ENCODE measurements at regions not wholly inside any gene's neighbourhood (a gene's known extent, or its start where the extent isn't known, plus 50 kb on each side); places are given as distances from the start of the nearest gene placed in this dataset.
"Not testable (repeated sequence)": the region's sequence is repeated elsewhere in the genome, so short reads cannot be mapped to it uniquely, and the experiment has no call there.

DNA sequence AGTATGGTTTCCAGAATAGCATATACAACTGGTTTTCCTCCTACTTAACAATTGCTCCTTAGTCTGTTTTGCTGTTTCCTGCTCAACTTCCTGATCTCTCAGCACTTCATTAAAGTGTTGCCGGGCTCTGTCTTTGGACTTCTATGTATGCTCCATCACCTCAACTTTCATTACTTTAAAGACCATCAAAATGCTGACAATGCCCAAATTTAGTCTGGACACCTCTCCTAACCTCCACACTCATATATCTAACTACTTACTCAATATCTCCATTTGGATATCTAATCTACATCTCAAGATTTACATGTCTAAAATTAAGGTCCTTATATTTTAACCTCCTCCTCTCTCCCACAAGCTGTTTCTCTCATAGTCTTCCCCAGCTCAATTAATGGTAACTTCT is 54.4 kb upstream of the LGR5 start:
- no peaks in the 10 kb centered on the region for H3K36me3 ChIP-seq
- no peaks in the 10 kb centered on the region for H3K27me3 ChIP-seq
- intact Hi-C loops (cut with DNase I): no loop called here
- H3K4me1 ChIP-seq: no peaks in the 10 kb centered on the region
- no peak overlapping the region for H3K4me3 ChIP-seq
- ATAC-seq (no peak), DNase-seq (no peak)
- WGBS (ENCODE audit: insufficient coverage, low coverage, low lambda C conversion rate, missing lambda C conversion rate): 20% methylated on average over 1 of the region's 1 CpG
- H3K27ac ChIP-seq: no peak overlapping the region
- no peaks in the 10 kb centered on the region for H3K9me3 ChIP-seq
- TF ChIP-seq, protein P1, sequence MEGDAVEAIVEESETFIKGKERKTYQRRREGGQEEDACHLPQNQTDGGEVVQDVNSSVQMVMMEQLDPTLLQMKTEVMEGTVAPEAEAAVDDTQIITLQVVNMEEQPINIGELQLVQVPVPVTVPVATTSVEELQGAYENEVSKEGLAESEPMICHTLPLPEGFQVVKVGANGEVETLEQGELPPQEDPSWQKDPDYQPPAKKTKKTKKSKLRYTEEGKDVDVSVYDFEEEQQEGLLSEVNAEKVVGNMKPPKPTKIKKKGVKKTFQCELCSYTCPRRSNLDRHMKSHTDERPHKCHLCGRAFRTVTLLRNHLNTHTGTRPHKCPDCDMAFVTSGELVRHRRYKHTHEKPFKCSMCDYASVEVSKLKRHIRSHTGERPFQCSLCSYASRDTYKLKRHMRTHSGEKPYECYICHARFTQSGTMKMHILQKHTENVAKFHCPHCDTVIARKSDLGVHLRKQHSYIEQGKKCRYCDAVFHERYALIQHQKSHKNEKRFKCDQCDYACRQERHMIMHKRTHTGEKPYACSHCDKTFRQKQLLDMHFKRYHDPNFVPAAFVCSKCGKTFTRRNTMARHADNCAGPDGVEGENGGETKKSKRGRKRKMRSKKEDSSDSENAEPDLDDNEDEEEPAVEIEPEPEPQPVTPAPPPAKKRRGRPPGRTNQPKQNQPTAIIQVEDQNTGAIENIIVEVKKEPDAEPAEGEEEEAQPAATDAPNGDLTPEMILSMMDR (IDR thresholded peaks at IDR 0.05): no peak
- TF ChIP-seq POLR2A (IDR thresholded peaks at IDR 0.05): no peak

DNA sequence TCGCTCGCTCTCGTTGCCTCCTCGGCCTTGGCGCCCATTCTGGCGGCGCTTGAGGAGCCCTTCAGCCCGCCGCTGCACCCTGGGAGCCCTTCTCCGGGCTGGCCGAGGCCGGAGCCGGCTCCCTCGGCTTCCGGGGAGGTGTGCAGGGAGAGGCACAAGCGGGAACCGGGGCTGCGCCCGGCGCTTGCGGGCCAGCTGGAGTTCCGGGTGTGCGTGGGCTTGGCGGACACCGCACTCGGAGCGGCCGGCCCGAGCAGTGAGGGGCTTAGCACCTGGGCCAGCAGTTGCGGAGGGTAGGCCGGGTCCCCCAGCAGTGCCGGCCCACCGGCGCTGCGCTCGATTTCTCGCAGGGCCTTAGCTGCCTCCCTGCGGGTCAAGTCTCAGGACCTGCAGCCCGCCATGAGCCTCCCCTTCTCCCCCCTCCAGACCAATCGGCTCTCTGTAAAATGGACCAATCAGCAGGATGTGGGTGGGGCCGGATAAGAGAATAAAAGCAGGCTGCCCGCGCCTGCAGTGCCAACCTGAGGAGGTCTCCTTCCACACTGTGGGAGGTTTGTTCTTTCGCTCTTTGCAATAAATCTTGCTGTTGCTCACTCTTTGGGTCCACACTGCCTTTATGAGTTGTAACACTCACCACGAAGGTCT is 62.8 kb upstream of the LGR5 start:
- not testable (repeated sequence) for ATAC-seq

DNA sequence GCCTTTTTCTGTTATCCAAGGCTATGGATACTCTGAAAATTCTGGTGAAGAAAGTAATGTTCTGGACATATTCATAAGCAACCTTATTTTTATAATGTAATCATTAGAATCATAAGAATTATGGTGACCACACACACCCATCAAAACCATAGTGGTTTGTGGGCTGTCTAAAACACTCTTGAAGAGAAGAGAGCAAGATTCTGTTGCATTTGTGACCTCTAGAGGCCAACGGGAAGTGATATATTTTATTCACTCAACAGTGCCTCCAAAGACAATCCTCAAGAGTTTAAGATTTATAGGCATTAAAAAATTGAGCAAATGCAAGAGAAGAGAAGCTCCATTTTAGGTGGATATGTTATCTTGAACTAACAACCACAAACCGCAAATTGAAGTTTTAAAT is 68.5 kb upstream of the LGR5 start:
- H3K4me3 ChIP-seq: no peak overlapping the region
- no peaks in the 10 kb centered on the region for H3K9me3 ChIP-seq
- no peaks in the 10 kb centered on the region for H3K36me3 ChIP-seq
- intact Hi-C loops (cut with DNase I): no loop called here
- H3K27ac ChIP-seq: no peak overlapping the region
- ATAC-seq (peak in 3 of 4 donors; percentile 45 to 77 (median 54)), DNase-seq (no peak)
- no peaks in the 10 kb centered on the region for H3K4me1 ChIP-seq
- no peaks in the 10 kb centered on the region for H3K27me3 ChIP-seq
- TF ChIP-seq, protein P1 (IDR thresholded peaks at IDR 0.05): peak; percentile 27 to 32 (median 30)
- TF ChIP-seq POLR2A (IDR thresholded peaks at IDR 0.05): no peak
- WGBS (ENCODE audit: insufficient coverage, low coverage, low lambda C conversion rate, missing lambda C conversion rate): 26% methylated on average over 2 of the region's 2 CpGs

More for the DNA sequence above, 62.8 kb upstream of the LGR5 start:
- H3K4me1 ChIP-seq; H3K27ac ChIP-seq; intact Hi-C loops (cut with DNase I); H3K27me3 ChIP-seq; DNase-seq; H3K9me3 ChIP-seq; H3K4me3 ChIP-seq; H3K36me3 ChIP-seq: not testable (repeated sequence)
- WGBS (ENCODE audit: insufficient coverage, low coverage, low lambda C conversion rate, missing lambda C conversion rate): 88% methylated on average over 13 of the region's 45 CpGs

DNA sequence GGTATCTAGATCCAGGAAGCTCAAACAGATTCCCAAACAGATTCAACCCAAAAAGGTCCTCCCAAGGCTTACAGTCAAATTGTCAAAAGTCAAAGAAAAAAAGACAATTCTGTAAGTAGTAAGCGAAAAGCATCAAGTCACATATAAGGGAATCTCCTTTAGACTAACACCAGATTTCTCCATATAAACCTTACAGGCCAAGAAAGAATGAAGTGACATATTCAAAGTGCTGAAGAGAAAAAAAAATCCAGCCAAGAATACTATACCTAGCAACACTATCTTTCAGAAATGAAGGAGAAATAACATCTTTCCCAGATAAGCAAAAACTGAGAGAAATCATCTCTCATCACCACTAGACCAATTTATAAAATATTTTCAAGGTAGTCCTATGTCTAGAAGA is 79.6 kb upstream of the LGR5 start:
- no peaks in the 10 kb centered on the region for H3K27me3 ChIP-seq
- no peak overlapping the region for H3K4me3 ChIP-seq
- no peaks in the 10 kb centered on the region for H3K4me1 ChIP-seq
- H3K36me3 ChIP-seq: no peaks in the 10 kb centered on the region
- intact Hi-C loops (cut with DNase I): no loop called here
- no peak overlapping the region for H3K27ac ChIP-seq
- no peak for DNase-seq
- ATAC-seq: no peak
- H3K9me3 ChIP-seq: no peaks in the 10 kb centered on the region
- TF ChIP-seq, protein P1 (IDR thresholded peaks at IDR 0.05): no peak
- TF ChIP-seq POLR2A (IDR thresholded peaks at IDR 0.05): no peak
- WGBS (ENCODE audit: insufficient coverage, low coverage, low lambda C conversion rate, missing lambda C conversion rate): 80% methylated on average over 1 of the region's 1 CpG

DNA sequence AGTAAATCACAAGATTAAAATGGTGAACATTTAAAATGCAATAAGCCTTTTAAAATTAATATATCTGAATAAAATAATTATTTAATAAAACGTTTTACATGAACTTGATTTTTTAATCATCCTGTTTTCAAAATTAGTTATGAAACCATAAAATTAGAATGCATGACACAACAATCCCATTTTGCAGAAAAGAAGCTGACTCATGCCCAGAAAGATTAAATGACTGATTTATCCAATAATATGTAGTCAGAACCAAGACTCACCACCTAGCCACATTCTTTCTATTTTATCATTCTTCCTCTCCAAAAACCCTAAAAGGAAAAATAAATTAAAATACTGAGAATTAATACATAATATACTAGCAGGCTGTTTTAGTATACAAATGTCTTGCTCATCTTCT is 83.0 kb upstream of the LGR5 start:
- TF ChIP-seq POLR2A (IDR thresholded peaks at IDR 0.05): no peak
- TF ChIP-seq, protein P1 (IDR thresholded peaks at IDR 0.05): no peak

More for the DNA sequence above, 83.0 kb upstream of the LGR5 start:
- intact Hi-C loops (cut with DNase I): no loop called here
- no peaks in the 10 kb centered on the region for H3K4me1 ChIP-seq
- ATAC-seq (no peak), DNase-seq (no peak)
- no peaks in the 10 kb centered on the region for H3K27me3 ChIP-seq
- H3K36me3 ChIP-seq: no peaks in the 10 kb centered on the region
- no peak overlapping the region for H3K4me3 ChIP-seq
- H3K9me3 ChIP-seq: no peaks in the 10 kb centered on the region
- no peak overlapping the region for H3K27ac ChIP-seq
- 0% methylated on average over 1 of the region's 1 CpG for WGBS (ENCODE audit: insufficient coverage, low coverage, low lambda C conversion rate, missing lambda C conversion rate)
